ENCODE measurements at regions not wholly inside any gene's neighbourhood (a gene's known extent, or its start where the extent isn't known, plus 50 kb on each side); places are given as distances from the start of the nearest gene placed in this dataset.

GRCh38 chr16:9597967-9598730, 506.7 kb downstream of the HAPSTR1 start:
- no peaks in the 10 kb centered on the region for H4K20me1 ChIP-seq (ENCODE audit: insufficient read depth, low read depth, low read length)
- H3K4me2 ChIP-seq (ENCODE audit: low read depth, low read length, poor library complexity, severe bottlenecking): no peak overlapping the region
- no peaks in the 10 kb centered on the region for H3K27me3 ChIP-seq (ENCODE audit: low read length)
- no peak overlapping the region for H3K4me3 ChIP-seq (ENCODE audit: low read length)
- no peaks in the 10 kb centered on the region for H3K9me2 ChIP-seq (replicated peaks; ENCODE audit: insufficient read depth, low read length)
- H3K36me3 ChIP-seq (ENCODE audit: insufficient read depth, low read length): no peaks in the 10 kb centered on the region
- no peak overlapping the region for H3K9ac ChIP-seq (ENCODE audit: low read length)
- H3K79me2 ChIP-seq (ENCODE audit: low read length): no peaks in the 10 kb centered on the region
- no peak for DNase-seq
- no peaks in the 10 kb centered on the region for H3K4me1 ChIP-seq (ENCODE audit: low read length)
- no peak overlapping the region for H2AFZ ChIP-seq (ENCODE audit: low read length)
- H3K27ac ChIP-seq (ENCODE audit: low read length): no peak overlapping the region
- H3K9me3 ChIP-seq (ENCODE audit: low read length): no peaks in the 10 kb centered on the region

- no peak for DNase-seq
- H3K4me2 ChIP-seq (ENCODE audit: low read depth, low read length, poor library complexity, severe bottlenecking): no peak overlapping the region
- no peaks in the 10 kb centered on the region for H3K4me1 ChIP-seq (ENCODE audit: low read length)
- H3K4me3 ChIP-seq (ENCODE audit: low read length): no peak overlapping the region
- no peaks in the 10 kb centered on the region for H4K20me1 ChIP-seq (ENCODE audit: insufficient read depth, low read depth, low read length)
- no peak overlapping the region for H2AFZ ChIP-seq (ENCODE audit: low read length)
- no peak overlapping the region for H3K9ac ChIP-seq (ENCODE audit: low read length)
- H3K9me2 ChIP-seq (replicated peaks; ENCODE audit: insufficient read depth, low read length): no peaks in the 10 kb centered on the region
- no peaks in the 10 kb centered on the region for H3K9me3 ChIP-seq (ENCODE audit: low read length)
- no peaks in the 10 kb centered on the region for H3K79me2 ChIP-seq (ENCODE audit: low read length)
- no peak overlapping the region for H3K27ac ChIP-seq (ENCODE audit: low read length)
- H3K36me3 ChIP-seq (ENCODE audit: insufficient read depth, low read length): no peaks in the 10 kb centered on the region
- H3K27me3 ChIP-seq (ENCODE audit: low read length): no peaks in the 10 kb centered on the region
Observed at GRCh38 chr16:9598731-9599083, 507.3 kb downstream of the HAPSTR1 start.

GRCh38 chr16:9599415-9600120, 508.1 kb downstream of the HAPSTR1 start:
- H3K27ac ChIP-seq (ENCODE audit: low read length): no peak overlapping the region
- H3K36me3 ChIP-seq (ENCODE audit: insufficient read depth, low read length): no peaks in the 10 kb centered on the region
- no peaks in the 10 kb centered on the region for H3K9me3 ChIP-seq (ENCODE audit: low read length)
- no peaks in the 10 kb centered on the region for H3K27me3 ChIP-seq (ENCODE audit: low read length)
- no peak overlapping the region for H3K9ac ChIP-seq (ENCODE audit: low read length)
- H3K4me1 ChIP-seq (ENCODE audit: low read length): no peaks in the 10 kb centered on the region
- no peaks in the 10 kb centered on the region for H4K20me1 ChIP-seq (ENCODE audit: insufficient read depth, low read depth, low read length)
- H3K4me3 ChIP-seq (ENCODE audit: low read length): no peak overlapping the region
- DNase-seq: no peak
- H3K79me2 ChIP-seq (ENCODE audit: low read length): no peaks in the 10 kb centered on the region
- H3K4me2 ChIP-seq (ENCODE audit: low read depth, low read length, poor library complexity, severe bottlenecking): no peak overlapping the region
- no peak overlapping the region for H2AFZ ChIP-seq (ENCODE audit: low read length)
- H3K9me2 ChIP-seq (replicated peaks; ENCODE audit: insufficient read depth, low read length): no peaks in the 10 kb centered on the region

- no peak for DNase-seq
- no peaks in the 10 kb centered on the region for H3K9me3 ChIP-seq (ENCODE audit: low read length)
- no peak overlapping the region for H3K4me3 ChIP-seq (ENCODE audit: low read length)
- H3K4me2 ChIP-seq (ENCODE audit: low read depth, low read length, poor library complexity, severe bottlenecking): no peak overlapping the region
- no peak overlapping the region for H3K9ac ChIP-seq (ENCODE audit: low read length)
- H4K20me1 ChIP-seq (ENCODE audit: insufficient read depth, low read depth, low read length): no peaks in the 10 kb centered on the region
- H3K4me1 ChIP-seq (ENCODE audit: low read length): no peaks in the 10 kb centered on the region
- H3K27ac ChIP-seq (ENCODE audit: low read length): no peak overlapping the region
- H3K9me2 ChIP-seq (replicated peaks; ENCODE audit: insufficient read depth, low read length): no peaks in the 10 kb centered on the region
- H3K27me3 ChIP-seq (ENCODE audit: low read length): no peaks in the 10 kb centered on the region
- H2AFZ ChIP-seq (ENCODE audit: low read length): no peak overlapping the region
- H3K79me2 ChIP-seq (ENCODE audit: low read length): no peaks in the 10 kb centered on the region
- H3K36me3 ChIP-seq (ENCODE audit: insufficient read depth, low read length): no peaks in the 10 kb centered on the region
Observed at GRCh38 chr16:9602189-9602588, 510.7 kb downstream of the HAPSTR1 start.

- Histone ChIP-seq H3K27me3 (ENCODE audit: low read length) (no peaks in the 10 kb centered on the region), H3K4me3 (ENCODE audit: low read length) (no peak overlapping the region), H3K9ac (ENCODE audit: low read length) (no peak overlapping the region), H2AFZ (ENCODE audit: low read length) (no peak overlapping the region), H3K9me3 (ENCODE audit: low read length) (no peaks in the 10 kb centered on the region), H3K4me2 (ENCODE audit: low read depth, low read length, poor library complexity, severe bottlenecking) (no peak overlapping the region), H3K36me3 (ENCODE audit: insufficient read depth, low read length) (no peaks in the 10 kb centered on the region), H3K4me1 (ENCODE audit: low read length) (no peaks in the 10 kb centered on the region), H3K9me2 (replicated peaks; ENCODE audit: insufficient read depth, low read length) (no peaks in the 10 kb centered on the region), H4K20me1 (ENCODE audit: insufficient read depth, low read depth, low read length) (no peaks in the 10 kb centered on the region), H3K27ac (ENCODE audit: low read length) (no peak overlapping the region), H3K79me2 (ENCODE audit: low read length) (no peaks in the 10 kb centered on the region)
- no peak for DNase-seq
Observed at GRCh38 chr16:9603316-9603715, 511.9 kb downstream of the HAPSTR1 start.

GRCh38 chr16:9607515-9608230, 516.2 kb downstream of the HAPSTR1 start:
- no peak overlapping the region for H3K4me2 ChIP-seq (ENCODE audit: low read depth, low read length, poor library complexity, severe bottlenecking)
- no peaks in the 10 kb centered on the region for H4K20me1 ChIP-seq (ENCODE audit: insufficient read depth, low read depth, low read length)
- no peak overlapping the region for H3K4me3 ChIP-seq (ENCODE audit: low read length)
- no peaks in the 10 kb centered on the region for H3K79me2 ChIP-seq (ENCODE audit: low read length)
- no peaks in the 10 kb centered on the region for H3K36me3 ChIP-seq (ENCODE audit: insufficient read depth, low read length)
- no peaks in the 10 kb centered on the region for H3K4me1 ChIP-seq (ENCODE audit: low read length)
- H3K9ac ChIP-seq (ENCODE audit: low read length): no peak overlapping the region
- H3K27ac ChIP-seq (ENCODE audit: low read length): no peak overlapping the region
- DNase-seq: no peak
- H3K9me3 ChIP-seq (ENCODE audit: low read length): no peaks in the 10 kb centered on the region
- H3K27me3 ChIP-seq (ENCODE audit: low read length): no peaks in the 10 kb centered on the region
- H3K9me2 ChIP-seq (replicated peaks; ENCODE audit: insufficient read depth, low read length): no peaks in the 10 kb centered on the region
- H2AFZ ChIP-seq (ENCODE audit: low read length): no peak overlapping the region

GRCh38 chr16:9610727-9611126, 519.3 kb downstream of the HAPSTR1 start:
- Histone ChIP-seq H4K20me1 (ENCODE audit: insufficient read depth, low read depth, low read length) (no peaks in the 10 kb centered on the region), H3K4me1 (ENCODE audit: low read length) (no peaks in the 10 kb centered on the region), H3K9me2 (replicated peaks; ENCODE audit: insufficient read depth, low read length) (no peaks in the 10 kb centered on the region), H2AFZ (ENCODE audit: low read length) (no peak overlapping the region), H3K27ac (ENCODE audit: low read length) (no peak overlapping the region), H3K4me2 (ENCODE audit: low read depth, low read length, poor library complexity, severe bottlenecking) (no peak overlapping the region), H3K27me3 (ENCODE audit: low read length) (no peaks in the 10 kb centered on the region), H3K9ac (ENCODE audit: low read length) (no peak overlapping the region), H3K79me2 (ENCODE audit: low read length) (no peaks in the 10 kb centered on the region), H3K36me3 (ENCODE audit: insufficient read depth, low read length) (no peaks in the 10 kb centered on the region), H3K4me3 (ENCODE audit: low read length) (no peak overlapping the region), H3K9me3 (ENCODE audit: low read length) (no peaks in the 10 kb centered on the region)
- DNase-seq: no peak

GRCh38 chr16:9612267-9612666, 520.8 kb downstream of the HAPSTR1 start:
- no peaks in the 10 kb centered on the region for H3K36me3 ChIP-seq (ENCODE audit: insufficient read depth, low read length)
- no peaks in the 10 kb centered on the region for H3K9me3 ChIP-seq (ENCODE audit: low read length)
- H3K4me2 ChIP-seq (ENCODE audit: low read depth, low read length, poor library complexity, severe bottlenecking): no peak overlapping the region
- no peaks in the 10 kb centered on the region for H3K79me2 ChIP-seq (ENCODE audit: low read length)
- H4K20me1 ChIP-seq (ENCODE audit: insufficient read depth, low read depth, low read length): no peaks in the 10 kb centered on the region
- no peak overlapping the region for H2AFZ ChIP-seq (ENCODE audit: low read length)
- no peak for DNase-seq
- no peak overlapping the region for H3K27ac ChIP-seq (ENCODE audit: low read length)
- no peak overlapping the region for H3K9ac ChIP-seq (ENCODE audit: low read length)
- no peaks in the 10 kb centered on the region for H3K4me1 ChIP-seq (ENCODE audit: low read length)
- H3K4me3 ChIP-seq (ENCODE audit: low read length): no peak overlapping the region
- H3K27me3 ChIP-seq (ENCODE audit: low read length): no peaks in the 10 kb centered on the region
- H3K9me2 ChIP-seq (replicated peaks; ENCODE audit: insufficient read depth, low read length): no peaks in the 10 kb centered on the region
